Astrocyte (in vitro differentiated cells and primary cell): ENCODE measurements at regions not wholly inside any gene's neighbourhood (a gene's known extent, or its start where the extent isn't known, plus 50 kb on each side); places are given as distances from the start of the nearest gene placed in this dataset.

Experiments
- DNase-seq: peaks from one replicate; pipeline ENCODE4 v3.0.0-alpha.2; 2010; ENCODE audit warnings: low read depth
- FAIRE-seq: peaks from 2 replicates; lab custom pipeline; 2011; peaks lifted over from hg19 to GRCh38; lab: Jason Lieb, UNC
- H2AFZ ChIP-seq: 2 replicates; pipeline ENCODE4 v1.6.0; 2012; ENCODE audit warnings: low read depth, low read length, inconsistent platforms
- H3K27ac ChIP-seq: 2 replicates; pipeline ENCODE4 v1.5.1; 2011; ENCODE audit warnings: low read depth, low read length, inconsistent platforms
- H3K27me3 ChIP-seq: 2 replicates; pipeline ENCODE4 v1.6.0; 2011; ENCODE audit warnings: low read length, inconsistent platforms; ENCODE audit not compliant: insufficient read depth
- H3K36me3 ChIP-seq: 2 replicates; pipeline ENCODE4 v1.5.1; 2011; ENCODE audit warnings: low read length, inconsistent platforms; ENCODE audit not compliant: insufficient read depth
- H3K4me1 ChIP-seq: 2 replicates; pipeline ENCODE4 v1.5.1; 2011; ENCODE audit warnings: low read length, inconsistent platforms; ENCODE audit not compliant: insufficient read depth
- H3K4me2 ChIP-seq: 2 replicates; pipeline ENCODE4 v1.6.0; 2012; ENCODE audit warnings: low read length, inconsistent platforms
- H3K4me3 ChIP-seq: 2 replicates; pipeline ENCODE4 v1.5.1; 2011; ENCODE audit warnings: low read depth, mild to moderate bottlenecking, low read length, inconsistent platforms; ENCODE audit not compliant: insufficient read depth
- H3K79me2 ChIP-seq: 2 replicates; pipeline ENCODE4 v1.6.0; 2012; ENCODE audit warnings: mild to moderate bottlenecking, low read length, inconsistent platforms; ENCODE audit not compliant: insufficient read depth
- H3K9ac ChIP-seq: 2 replicates; pipeline ENCODE4 v1.6.0; 2012; ENCODE audit warnings: mild to moderate bottlenecking, low read length, inconsistent platforms
- H3K9me3 ChIP-seq: 2 replicates; pipeline ENCODE4 v1.5.1; 2012; ENCODE audit warnings: low read depth, mild to moderate bottlenecking, low read length, inconsistent platforms; ENCODE audit not compliant: insufficient read depth
- H4K20me1 ChIP-seq: 2 replicates; pipeline ENCODE4 v1.6.0; 2012; ENCODE audit warnings: low read length, inconsistent platforms; ENCODE audit not compliant: insufficient read depth
- H3K27ac Mint-ChIP-seq: one replicate; pipeline ENCODE4 v1.8.0; 2021; ENCODE audit warnings: mild to moderate bottlenecking, mixed read lengths; ENCODE audit not compliant: unreplicated experiment
- H3K27me3 Mint-ChIP-seq: one replicate; pipeline ENCODE4 v1.8.0; 2021; ENCODE audit warnings: low read depth, mixed read lengths; ENCODE audit not compliant: unreplicated experiment
- H3K36me3 Mint-ChIP-seq: one replicate; pipeline ENCODE4 v1.8.0; 2021; ENCODE audit warnings: low read depth, mixed read lengths; ENCODE audit not compliant: unreplicated experiment
- H3K4me1 Mint-ChIP-seq: one replicate; pipeline ENCODE4 v1.8.0; 2021; ENCODE audit warnings: low read depth, mixed read lengths; ENCODE audit not compliant: unreplicated experiment
- H3K4me3 Mint-ChIP-seq: one replicate; pipeline ENCODE4 v1.8.0; 2021; ENCODE audit warnings: mild to moderate bottlenecking, moderate library complexity, mixed read lengths; ENCODE audit not compliant: unreplicated experiment
- H3K9me3 Mint-ChIP-seq: one replicate; pipeline ENCODE4 v1.8.0; 2021; ENCODE audit warnings: mild to moderate bottlenecking, mixed read lengths; ENCODE audit not compliant: unreplicated experiment
- CTCF ChIP-seq: IDR thresholded peaks from 2 replicates; pipeline ENCODE4 v1.5.1; 2011; ENCODE audit warnings: low read depth, mild to moderate bottlenecking, inconsistent platforms, low read length, moderate library complexity; ENCODE audit not compliant: insufficient read depth
- EZH2 ChIP-seq: IDR thresholded peaks from 2 replicates; pipeline ENCODE4 v1.6.1; 2012; ENCODE audit warnings: mild to moderate bottlenecking, low read length, inconsistent platforms; ENCODE audit not compliant: insufficient read depth

GRCh38 chr4:54567327-54567726, 90.4 kb upstream of the KIT start:
- H3K4me3 Mint-ChIP-seq = no peak overlapping the region
- FAIRE-seq (no peak), DNase-seq (no peak)
- Histone ChIP-seq H3K4me3 (no peak overlapping the region), H3K27ac (no peak overlapping the region), H3K36me3 (no peaks in the 10 kb centered on the region), H3K9me3 (no peaks in the 10 kb centered on the region), H3K9ac (no peak overlapping the region), H3K27me3 (no peaks in the 10 kb centered on the region), H2AFZ (no peak overlapping the region), H3K4me2 (no peak overlapping the region), H4K20me1 (no peaks in the 10 kb centered on the region), H3K79me2 (no peaks in the 10 kb centered on the region), H3K4me1 (peaks cover 7% of the 10 kb centered on the region)
- H3K27me3 Mint-ChIP-seq = peaks cover 11% of the 10 kb centered on the region
- TF ChIP-seq CTCF (no peak), EZH2 (no peak)
- H3K9me3 Mint-ChIP-seq = no peaks in the 10 kb centered on the region
- H3K27ac Mint-ChIP-seq = no peak overlapping the region
- H3K4me1 Mint-ChIP-seq = peaks cover 5% of the 10 kb centered on the region
- no peaks in the 10 kb centered on the region for H3K36me3 Mint-ChIP-seq

GRCh38 chr4:54568184-54568583, 89.6 kb upstream of the KIT start:
- Mint-ChIP-seq H3K27ac (no peak overlapping the region), H3K36me3 (no peaks in the 10 kb centered on the region), H3K27me3 (peaks cover 11% of the 10 kb centered on the region), H3K4me1 (peaks cover 5% of the 10 kb centered on the region), H3K9me3 (no peaks in the 10 kb centered on the region), H3K4me3 (no peak overlapping the region)
- no peaks in the 10 kb centered on the region for H3K36me3 ChIP-seq
- no peak overlapping the region for H3K4me3 ChIP-seq
- no peak for TF ChIP-seq CTCF
- no peak for TF ChIP-seq EZH2
- peak; percentile 77 for DNase-seq
- no peak overlapping the region for H3K9ac ChIP-seq
- H4K20me1 ChIP-seq = no peaks in the 10 kb centered on the region
- H3K4me2 ChIP-seq = peak overlapping the region; percentile 17
- FAIRE-seq = peak; percentile 47
- peaks cover 7% of the 10 kb centered on the region for H3K4me1 ChIP-seq
- no peaks in the 10 kb centered on the region for H3K79me2 ChIP-seq
- no peaks in the 10 kb centered on the region for H3K9me3 ChIP-seq
- no peaks in the 10 kb centered on the region for H3K27me3 ChIP-seq
- peak overlapping the region; percentile 38 for H3K27ac ChIP-seq
- H2AFZ ChIP-seq = no peak overlapping the region

- H3K36me3 Mint-ChIP-seq = no peaks in the 10 kb centered on the region
- no peak overlapping the region for H3K9ac ChIP-seq
Observed at GRCh38 chr4:54570822-54571221, 86.9 kb upstream of the KIT start.

More at GRCh38 chr4:54570822-54571221, 86.9 kb upstream of the KIT start:
- Histone ChIP-seq H3K4me2 (no peak overlapping the region), H4K20me1 (no peaks in the 10 kb centered on the region), H3K36me3 (no peaks in the 10 kb centered on the region), H2AFZ (no peak overlapping the region), H3K4me3 (no peak overlapping the region), H3K9me3 (no peaks in the 10 kb centered on the region), H3K4me1 (peaks cover 7% of the 10 kb centered on the region), H3K27ac (no peak overlapping the region), H3K27me3 (no peaks in the 10 kb centered on the region), H3K79me2 (no peaks in the 10 kb centered on the region)
- TF ChIP-seq CTCF = no peak
- no peak for TF ChIP-seq EZH2
- no peak for DNase-seq
- no peak for FAIRE-seq
- H3K9me3 Mint-ChIP-seq = no peaks in the 10 kb centered on the region
- no peak overlapping the region for H3K27ac Mint-ChIP-seq
- peaks cover 11% of the 10 kb centered on the region for H3K27me3 Mint-ChIP-seq
- peaks cover 3% of the 10 kb centered on the region for H3K4me1 Mint-ChIP-seq
- no peak overlapping the region for H3K4me3 Mint-ChIP-seq
